Naive thymus-derived CD4-positive, alpha-beta T cell (primary cell): ENCODE measurements at regions not wholly inside any gene's neighbourhood (a gene's known extent, or its start where the extent isn't known, plus 50 kb on each side); places are given as distances from the start of the nearest gene placed in this dataset.
A peak's percentile ranks its signal among the peaks of the same experiment; 100 is the strongest.

Source experiments
- ATAC-seq: fragments of 150-1000 bp; cut with Tn5 transposase; 2 replicates; pipeline ENCODE4 v1.10.0; 2021; ENCODE audit warnings: mild to moderate bottlenecking, moderate library complexity
- CTCF ChIA-PET: fragments of 350-600 bp; sonication (Branson Sonifier 250); formaldehyde crosslinking; loops from one replicate; lab custom pipeline; 2021; ENCODE audit warnings: antibody characterized with exemption; lab: Charles Lee
- POLR2A ChIA-PET: fragments of 350-600 bp; sonication (Branson Sonifier 250); formaldehyde crosslinking; loops from one replicate; lab custom pipeline; 2021; ENCODE audit warnings: antibody characterized with exemption, inconsistent platforms; lab: Charles Lee
- DNase-seq, 9 donors: peaks; one replicate each; pipeline versions ENCODE4 v3.0.0 to v3.0.0-alpha.2; 2020 to 2022; ENCODE audit warnings: mixed read lengths in 1 of 9
- H3K27ac ChIP-seq: one replicate; pipeline ENCODE4 v1.7.0; 2013; ENCODE audit warnings: mild to moderate bottlenecking, low read depth, low read length, moderate library complexity
- H3K27me3 ChIP-seq, 2 donors: one replicate each; pipeline ENCODE4 v1.7.0; 2013; ENCODE audit warnings: low read length in 2 of 2, mild to moderate bottlenecking in 2 of 2, moderate library complexity in 2 of 2; ENCODE audit not compliant: control insufficient read depth in 2 of 2, insufficient read depth in 2 of 2
- H3K36me3 ChIP-seq, 3 experiments: 1 replicate in 2 of 3; 2 replicates in 1 of 3; pipeline ENCODE4 v1.7.0; 2013; ENCODE audit warnings: low read length in 3 of 3, mild to moderate bottlenecking in 3 of 3, moderate library complexity in 1 of 3; ENCODE audit not compliant: insufficient read depth in 3 of 3, control insufficient read depth in 2 of 3
- H3K4me1 ChIP-seq, 2 donors: one replicate each; pipeline ENCODE4 v1.7.0; 2013; ENCODE audit warnings: low read length in 2 of 2, mild to moderate bottlenecking in 2 of 2, moderate library complexity in 1 of 2; ENCODE audit not compliant: control insufficient read depth in 2 of 2, insufficient read depth in 2 of 2
- H3K4me3 ChIP-seq: 2 replicates; pipeline ENCODE4 v1.7.0; 2013; ENCODE audit warnings: mild to moderate bottlenecking, low read length
- H3K9me3 ChIP-seq, 3 experiments: 1 replicate in 2 of 3; 2 replicates in 1 of 3; pipeline ENCODE4 v1.7.0; 2013; ENCODE audit warnings: low read length in 3 of 3; ENCODE audit not compliant: control insufficient read depth in 2 of 3
- H3K27ac Mint-ChIP-seq, 9 donors: one replicate each; pipeline ENCODE4 v1.8.0; 2020 to 2022; ENCODE audit warnings: mixed read lengths in 9 of 9, mild to moderate bottlenecking in 8 of 9, moderate library complexity in 5 of 9, inconsistent platforms in 2 of 9
- H3K27me3 Mint-ChIP-seq, 5 donors: one replicate each; pipeline ENCODE4 v1.8.0; 2021 to 2022; ENCODE audit warnings: mixed read lengths in 5 of 5, mild to moderate bottlenecking in 1 of 5
- H3K36me3 Mint-ChIP-seq, 5 donors: one replicate each; pipeline ENCODE4 v1.8.0; 2020 to 2022; ENCODE audit warnings: mixed read lengths in 5 of 5, mild to moderate bottlenecking in 3 of 5, inconsistent platforms in 1 of 5
- H3K4me1 Mint-ChIP-seq, 7 donors: one replicate each; pipeline ENCODE4 v1.8.0; 2020 to 2022; ENCODE audit warnings: mixed read lengths in 7 of 7, mild to moderate bottlenecking in 3 of 7, inconsistent platforms in 1 of 7
- H3K4me3 Mint-ChIP-seq, 10 donors: one replicate each; pipeline ENCODE4 v1.8.0; 2020 to 2022; ENCODE audit warnings: mild to moderate bottlenecking in 10 of 10, mixed read lengths in 10 of 10, moderate library complexity in 6 of 10, inconsistent platforms in 2 of 10
- H3K9me3 Mint-ChIP-seq, 11 donors: one replicate each; pipeline ENCODE4 v1.8.0; 2020 to 2022; ENCODE audit warnings: mixed read lengths in 11 of 11, mild to moderate bottlenecking in 4 of 11, inconsistent platforms in 1 of 11, moderate library complexity in 1 of 11
- intact Hi-C, 2 donors: fragments of 100-400 bp; cut with micrococcal nuclease; formaldehyde crosslinking; loops; one replicate each; pipeline ENCODE4 v1.15.1; 2023

GRCh38 chr9:117492476-117492875, 77.6 kb upstream of the ASTN2 start:
- no peaks in the 10 kb centered on the region for H3K4me1 Mint-ChIP-seq
- no peak overlapping the region for H3K4me3 ChIP-seq
- CTCF ChIA-PET: no interaction called here
- H3K9me3 ChIP-seq: no peaks in the 10 kb centered on the region
- no peak for DNase-seq
- no peaks in the 10 kb centered on the region for H3K4me1 ChIP-seq
- peaks cover 0 to 6% (median 0%) of the 10 kb centered on the region in 5 donors for H3K36me3 Mint-ChIP-seq
- peaks cover 0 to 13% (median 3%) of the 10 kb centered on the region in 11 donors for H3K9me3 Mint-ChIP-seq
- no peak overlapping the region for H3K27ac ChIP-seq
- no peaks in the 10 kb centered on the region for H3K27me3 ChIP-seq
- H3K27me3 Mint-ChIP-seq: peaks cover 0 to 9% (median 0%) of the 10 kb centered on the region in 5 donors
- POLR2A ChIA-PET: no interaction called here
- H3K4me3 Mint-ChIP-seq: no peak overlapping the region
- H3K36me3 ChIP-seq: no peaks in the 10 kb centered on the region
- intact Hi-C loops: no loop called here
- H3K27ac Mint-ChIP-seq: no peak overlapping the region
- ATAC-seq: no peak

GRCh38 chr9:117491491-117491890, 76.6 kb upstream of the ASTN2 start:
- Mint-ChIP-seq H3K4me1 (no peaks in the 10 kb centered on the region), H3K9me3 (peaks cover 0 to 8% (median 3%) of the 10 kb centered on the region in 11 donors), H3K27ac (no peak overlapping the region)

GRCh38 chr9:117490199-117490598, 75.3 kb upstream of the ASTN2 start:
- Histone ChIP-seq H3K27me3 (no peaks in the 10 kb centered on the region), H3K4me1 (no peaks in the 10 kb centered on the region), H3K36me3 (no peaks in the 10 kb centered on the region), H3K9me3 (no peaks in the 10 kb centered on the region), H3K4me3 (no peak overlapping the region), H3K27ac (no peak overlapping the region)
- Mint-ChIP-seq H3K9me3 (peaks cover 0 to 6% (median 0%) of the 10 kb centered on the region in 11 donors), H3K27me3 (peaks cover 0 to 13% (median 4%) of the 10 kb centered on the region in 5 donors), H3K4me3 (no peak overlapping the region), H3K36me3 (peaks cover 0 to 6% (median 0%) of the 10 kb centered on the region in 5 donors), H3K4me1 (no peaks in the 10 kb centered on the region), H3K27ac (no peak overlapping the region)
- intact Hi-C loops: no loop called here
- POLR2A ChIA-PET: no interaction called here
- CTCF ChIA-PET: no interaction called here
- ATAC-seq (no peak), DNase-seq (no peak)

More at GRCh38 chr9:117491491-117491890, 76.6 kb upstream of the ASTN2 start:
- ChIA-PET CTCF (no interaction called here), POLR2A (no interaction called here)
- no peaks in the 10 kb centered on the region for H3K9me3 ChIP-seq
- intact Hi-C loops: no loop called here
- H3K27me3 ChIP-seq: no peaks in the 10 kb centered on the region
- Mint-ChIP-seq H3K4me3 (no peak overlapping the region), H3K36me3 (peaks cover 0 to 6% (median 0%) of the 10 kb centered on the region in 5 donors), H3K27me3 (peaks cover 0 to 9% (median 0%) of the 10 kb centered on the region in 5 donors)
- H3K36me3 ChIP-seq: no peaks in the 10 kb centered on the region
- no peaks in the 10 kb centered on the region for H3K4me1 ChIP-seq
- H3K4me3 ChIP-seq: no peak overlapping the region
- DNase-seq: no peak
- no peak for ATAC-seq
- H3K27ac ChIP-seq: no peak overlapping the region

- DNase-seq (no peak), ATAC-seq (no peak)
- peaks cover 0 to 6% (median 0%) of the 10 kb centered on the region in 11 donors for H3K9me3 Mint-ChIP-seq
- no peaks in the 10 kb centered on the region for H3K9me3 ChIP-seq
- no peaks in the 10 kb centered on the region for H3K27me3 ChIP-seq
- no peak overlapping the region for H3K27ac ChIP-seq
- no peak overlapping the region for H3K4me3 ChIP-seq
- no peaks in the 10 kb centered on the region for H3K36me3 ChIP-seq
- no peaks in the 10 kb centered on the region for H3K4me1 ChIP-seq
- H3K36me3 Mint-ChIP-seq: peaks cover 0 to 6% (median 0%) of the 10 kb centered on the region in 5 donors
- peaks cover 0 to 21% (median 8%) of the 10 kb centered on the region in 5 donors for H3K27me3 Mint-ChIP-seq
- H3K4me3 Mint-ChIP-seq: no peak overlapping the region
- no peak overlapping the region for H3K27ac Mint-ChIP-seq
- intact Hi-C loops: no loop called here
- CTCF ChIA-PET: no interaction called here
- no peaks in the 10 kb centered on the region for H3K4me1 Mint-ChIP-seq
- POLR2A ChIA-PET: no interaction called here
Observed at GRCh38 chr9:117488659-117489058, 73.8 kb upstream of the ASTN2 start.

- no peaks in the 10 kb centered on the region for H3K4me1 ChIP-seq
- H3K4me3 Mint-ChIP-seq: peak overlapping the region in 1 of 10 donors; percentile 24
- peaks cover 0 to 24% (median 8%) of the 10 kb centered on the region in 5 donors for H3K27me3 Mint-ChIP-seq
- ChIA-PET POLR2A (no interaction called here), CTCF (interaction anchor here (0.6 kb wide), 2 partner anchors 164 to 513 kb away, joined by 3 read pairs; no protein-coding TSS in a partner anchor)
- no peaks in the 10 kb centered on the region for H3K27me3 ChIP-seq
- peak; percentile 75 for ATAC-seq
- no peak overlapping the region for H3K27ac ChIP-seq
- H3K4me3 ChIP-seq: no peak overlapping the region
- no peaks in the 10 kb centered on the region for H3K4me1 Mint-ChIP-seq
- H3K27ac Mint-ChIP-seq: no peak overlapping the region
- H3K9me3 Mint-ChIP-seq: peaks cover 0 to 6% (median 0%) of the 10 kb centered on the region in 11 donors
- H3K36me3 Mint-ChIP-seq: peaks cover 0 to 6% (median 0%) of the 10 kb centered on the region in 5 donors
- intact Hi-C loops: loop anchor here in 1 of 2 donors (2.0 kb wide), 1 partner anchor 69 kb away; no protein-coding TSS in a partner anchor
- H3K36me3 ChIP-seq: no peaks in the 10 kb centered on the region
- DNase-seq: peak in 7 of 9 donors; percentile 1 to 58 (median 6)
- H3K9me3 ChIP-seq: no peaks in the 10 kb centered on the region
Observed at GRCh38 chr9:117487555-117488175, 72.8 kb upstream of the ASTN2 start.

GRCh38 chr9:117486426-117486825, 71.6 kb upstream of the ASTN2 start:
- POLR2A ChIA-PET: no interaction called here
- intact Hi-C loops: loop anchor here in 1 of 2 donors (2.0 kb wide), 1 partner anchor 70 kb away; no protein-coding TSS in a partner anchor
- no peaks in the 10 kb centered on the region for H3K4me1 ChIP-seq
- H3K27ac ChIP-seq: no peak overlapping the region
- no peak overlapping the region for H3K4me3 ChIP-seq
- H3K9me3 Mint-ChIP-seq: peaks cover 0 to 6% (median 0%) of the 10 kb centered on the region in 11 donors
- ATAC-seq: no peak
- no peak overlapping the region for H3K27ac Mint-ChIP-seq
- H3K4me1 Mint-ChIP-seq: no peaks in the 10 kb centered on the region
- H3K36me3 ChIP-seq: no peaks in the 10 kb centered on the region
- no peak for DNase-seq
- no peak overlapping the region for H3K4me3 Mint-ChIP-seq
- H3K27me3 Mint-ChIP-seq: peaks cover 0 to 24% (median 8%) of the 10 kb centered on the region in 5 donors
- no peaks in the 10 kb centered on the region for H3K9me3 ChIP-seq
- CTCF ChIA-PET: no interaction called here
- H3K27me3 ChIP-seq: no peaks in the 10 kb centered on the region
- H3K36me3 Mint-ChIP-seq: peaks cover 0 to 6% (median 0%) of the 10 kb centered on the region in 5 donors

GRCh38 chr9:117485176-117485575, 70.3 kb upstream of the ASTN2 start:
- Histone ChIP-seq H3K27ac (no peak overlapping the region), H3K4me3 (no peak overlapping the region), H3K27me3 (no peaks in the 10 kb centered on the region), H3K4me1 (no peaks in the 10 kb centered on the region), H3K9me3 (no peaks in the 10 kb centered on the region), H3K36me3 (no peaks in the 10 kb centered on the region)
- peaks cover 0 to 6% (median 0%) of the 10 kb centered on the region in 5 donors for H3K36me3 Mint-ChIP-seq
- H3K27ac Mint-ChIP-seq: no peak overlapping the region
- no peak overlapping the region for H3K4me3 Mint-ChIP-seq
- ChIA-PET POLR2A (no interaction called here), CTCF (no interaction called here)
- ATAC-seq (no peak), DNase-seq (no peak)
- peaks cover 0 to 25% (median 8%) of the 10 kb centered on the region in 5 donors for H3K27me3 Mint-ChIP-seq
- H3K4me1 Mint-ChIP-seq: no peaks in the 10 kb centered on the region
- peaks cover 0 to 6% (median 2%) of the 10 kb centered on the region in 11 donors for H3K9me3 Mint-ChIP-seq
- intact Hi-C loops: no loop called here
